GM10266 (cell line): ENCODE measurements at regions not wholly inside any gene's neighbourhood (a gene's known extent, or its start where the extent isn't known, plus 50 kb on each side); places are given as distances from the start of the nearest gene placed in this dataset.
"Not testable (repeated sequence)": the region's sequence is repeated elsewhere in the genome, so short reads cannot be mapped to it uniquely, and the experiment has no call there.

Experiments used
- DNase-seq: peaks from one replicate; pipeline ENCODE4 v3.0.0; 2012; ENCODE audit errors: extremely low spot score
- TF ChIP-seq, protein P1 (sequence below): IDR thresholded peaks from 2 replicates; pipeline ENCODE4 v1.5.1; 2012; ENCODE audit warnings: mild to moderate bottlenecking, low read depth; ENCODE audit not compliant: control insufficient read depth, insufficient read depth; ENCODE audit errors: missing control alignments

DNA sequence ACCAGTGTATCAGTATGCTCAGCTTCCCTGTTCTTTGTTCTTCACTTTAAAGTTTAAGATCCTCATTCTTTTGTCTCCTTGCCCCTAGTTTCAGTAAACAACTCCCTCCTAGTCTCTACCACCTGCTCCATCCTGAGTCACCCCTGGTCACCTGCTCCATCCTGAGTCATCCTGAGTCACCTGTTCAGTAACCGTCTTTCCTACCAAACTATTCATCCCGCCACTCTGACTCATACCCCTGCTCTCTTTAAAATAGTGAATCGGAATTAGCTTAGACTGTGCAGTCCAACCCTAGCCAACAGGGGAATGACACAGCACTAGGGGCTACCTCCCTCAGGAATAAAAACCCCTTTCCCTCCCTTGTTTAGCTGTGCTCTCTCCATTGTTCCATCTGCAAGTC is 888.1 kb upstream of the MDGA2 start:
- no peak for DNase-seq
- TF ChIP-seq, protein P1, sequence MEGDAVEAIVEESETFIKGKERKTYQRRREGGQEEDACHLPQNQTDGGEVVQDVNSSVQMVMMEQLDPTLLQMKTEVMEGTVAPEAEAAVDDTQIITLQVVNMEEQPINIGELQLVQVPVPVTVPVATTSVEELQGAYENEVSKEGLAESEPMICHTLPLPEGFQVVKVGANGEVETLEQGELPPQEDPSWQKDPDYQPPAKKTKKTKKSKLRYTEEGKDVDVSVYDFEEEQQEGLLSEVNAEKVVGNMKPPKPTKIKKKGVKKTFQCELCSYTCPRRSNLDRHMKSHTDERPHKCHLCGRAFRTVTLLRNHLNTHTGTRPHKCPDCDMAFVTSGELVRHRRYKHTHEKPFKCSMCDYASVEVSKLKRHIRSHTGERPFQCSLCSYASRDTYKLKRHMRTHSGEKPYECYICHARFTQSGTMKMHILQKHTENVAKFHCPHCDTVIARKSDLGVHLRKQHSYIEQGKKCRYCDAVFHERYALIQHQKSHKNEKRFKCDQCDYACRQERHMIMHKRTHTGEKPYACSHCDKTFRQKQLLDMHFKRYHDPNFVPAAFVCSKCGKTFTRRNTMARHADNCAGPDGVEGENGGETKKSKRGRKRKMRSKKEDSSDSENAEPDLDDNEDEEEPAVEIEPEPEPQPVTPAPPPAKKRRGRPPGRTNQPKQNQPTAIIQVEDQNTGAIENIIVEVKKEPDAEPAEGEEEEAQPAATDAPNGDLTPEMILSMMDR = no peak

DNA sequence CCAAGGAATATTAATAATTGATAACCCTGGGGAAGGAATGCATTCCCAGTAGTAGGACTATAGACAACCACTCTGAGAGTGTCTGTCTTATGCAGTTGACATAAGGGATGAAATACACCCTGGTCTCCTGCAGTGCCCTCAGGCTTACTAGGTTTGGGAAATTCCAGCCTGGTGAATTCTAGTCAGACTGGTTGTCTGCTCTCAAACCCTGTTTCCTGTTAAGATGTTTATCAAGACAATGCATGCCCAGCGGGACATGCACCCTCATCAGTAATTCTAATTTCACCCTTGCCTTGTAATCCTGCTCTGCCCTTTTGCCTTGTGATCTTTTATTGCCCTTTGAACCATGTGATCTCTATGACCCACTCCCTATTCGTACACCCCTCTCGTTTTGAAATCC is 886.0 kb upstream of the MDGA2 start:
- not testable (repeated sequence) for DNase-seq

DNA sequence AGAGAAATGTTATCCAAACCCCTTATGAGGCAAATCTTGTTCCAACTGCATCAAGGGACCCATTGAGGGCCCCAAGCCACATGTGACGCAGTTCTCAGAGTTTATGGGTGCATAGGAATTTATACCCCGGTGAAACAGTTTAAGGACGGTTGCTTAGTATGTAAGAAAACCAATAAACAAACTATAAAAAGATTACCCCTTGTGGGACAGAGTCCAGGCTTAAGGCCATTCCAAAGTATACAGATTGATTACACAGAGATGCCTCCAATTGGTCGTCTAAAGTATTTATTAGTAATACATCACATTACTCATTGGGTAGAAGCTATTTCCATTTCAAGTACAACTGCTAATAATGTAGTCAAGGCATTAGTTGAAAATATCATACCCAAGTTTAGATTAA is 885.0 kb upstream of the MDGA2 start:
- TF ChIP-seq, protein P1 = no peak
- no peak for DNase-seq

DNA sequence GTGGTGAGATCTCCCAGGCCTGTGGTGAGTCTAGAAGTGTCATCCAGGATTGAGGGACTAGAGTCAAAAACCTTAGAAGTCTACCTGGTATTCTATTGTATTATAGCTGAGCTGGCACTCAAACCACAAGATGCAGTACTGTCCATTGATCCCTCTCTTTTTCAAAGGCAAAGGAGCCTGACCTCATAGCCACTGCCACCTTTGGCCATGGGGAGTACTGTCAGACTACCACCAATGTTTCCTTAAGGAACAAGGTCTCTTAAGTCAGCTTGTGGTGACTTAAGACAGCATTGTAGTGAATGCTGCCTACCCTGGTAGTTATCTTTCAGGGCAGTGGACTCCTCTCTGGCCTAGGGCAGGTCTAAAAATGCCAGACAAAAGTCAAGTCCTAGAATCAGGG is 878.0 kb upstream of the MDGA2 start:
- DNase-seq = no peak
- TF ChIP-seq, protein P1 = no peak

DNA sequence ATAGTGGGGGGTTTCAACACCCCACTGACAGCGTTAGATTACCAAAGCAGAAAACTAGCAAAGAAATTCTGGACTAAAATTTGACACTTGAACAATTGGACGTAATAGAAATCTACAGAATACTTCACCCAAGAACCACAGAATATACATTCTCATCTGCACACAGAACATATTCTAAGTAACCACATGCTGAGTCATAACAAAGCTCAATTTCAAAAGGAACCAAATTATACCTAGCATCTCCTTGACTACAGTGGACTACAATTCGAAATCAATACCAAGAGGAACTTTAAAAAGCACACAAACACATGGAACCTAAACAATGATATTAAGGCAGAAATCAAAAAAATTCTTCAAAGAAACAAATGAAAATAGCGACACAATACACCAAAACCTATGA is 871.6 kb upstream of the MDGA2 start:
- TF ChIP-seq, protein P1 = no peak
- DNase-seq = no peak

DNA sequence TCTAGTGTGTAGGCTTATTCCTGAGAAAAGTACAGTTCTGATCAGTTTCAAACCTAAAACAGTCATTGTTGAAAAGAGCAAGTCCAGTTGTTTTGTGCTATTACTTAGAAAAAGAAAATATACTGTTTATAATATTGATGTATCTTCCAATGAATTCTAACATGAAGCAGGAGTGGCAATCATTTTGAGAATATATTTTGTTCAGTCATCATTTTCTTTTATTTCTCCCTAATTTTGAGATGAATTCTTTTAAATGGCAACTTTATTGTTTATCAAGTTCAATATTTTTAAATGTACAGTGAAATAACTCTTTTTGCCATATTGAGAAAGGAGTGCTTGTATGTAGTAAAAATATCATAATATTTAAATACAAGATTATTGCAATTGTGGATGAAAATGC is 862.2 kb upstream of the MDGA2 start:
- DNase-seq = no peak
- TF ChIP-seq, protein P1 = no peak

DNA sequence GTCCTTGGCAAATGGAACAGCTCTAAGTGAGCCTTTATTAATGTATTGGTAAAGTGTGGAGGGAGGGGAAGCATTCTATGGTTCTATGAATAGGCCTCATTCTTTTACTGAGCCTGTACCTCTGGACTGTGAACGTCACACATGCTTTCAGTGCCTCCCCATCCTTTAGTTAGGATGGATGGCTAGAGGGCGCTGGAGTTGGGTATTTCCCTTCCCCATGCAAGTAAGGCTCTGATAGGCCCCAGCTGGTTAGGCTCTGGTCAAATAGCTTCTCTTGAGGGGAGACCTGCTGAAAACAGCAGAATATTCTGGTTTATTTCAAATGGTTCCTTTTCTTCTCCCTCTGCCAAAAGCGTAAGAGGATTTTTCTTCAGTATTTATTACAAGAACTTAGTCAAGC is 860.9 kb upstream of the MDGA2 start:
- TF ChIP-seq, protein P1 = no peak
- no peak for DNase-seq

DNA sequence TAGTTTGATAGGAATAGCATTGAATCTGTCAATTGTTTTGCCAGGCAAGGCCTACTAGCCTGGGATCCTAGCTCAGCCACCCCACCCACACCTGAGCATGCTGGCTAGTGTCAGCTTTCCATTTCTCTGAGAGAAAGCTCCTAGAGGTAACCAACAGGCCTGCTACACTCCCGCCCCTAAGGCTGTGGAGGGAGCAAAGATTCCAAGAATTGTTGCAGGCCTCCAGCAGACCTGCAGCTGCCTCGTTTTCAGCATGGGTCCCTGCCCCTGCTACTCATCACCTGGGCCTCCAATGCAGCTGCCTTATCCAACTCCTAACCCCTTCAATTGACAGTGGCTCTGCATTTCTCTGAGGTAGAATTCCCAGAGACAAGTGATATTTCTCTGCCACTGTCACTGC is 852.4 kb upstream of the MDGA2 start:
- TF ChIP-seq, protein P1 = no peak

More for the DNA sequence above, 852.4 kb upstream of the MDGA2 start:
- DNase-seq = no peak
